ENCODE measurements at regions not wholly inside any gene's neighbourhood (a gene's known extent, or its start where the extent isn't known, plus 50 kb on each side); places are given as distances from the start of the nearest gene placed in this dataset.
"Not testable (repeated sequence)": the region's sequence is repeated elsewhere in the genome, so short reads cannot be mapped to it uniquely, and the experiment has no call there.

- no peak for DNase-seq (ENCODE audit: low read depth)
Measured at GRCh38 chr13:32828711-32829110, 187.5 kb upstream of the KL start.

GRCh38 chr13:32829269-32829668, 187.0 kb upstream of the KL start:
- DNase-seq (ENCODE audit: low read depth) = no peak

GRCh38 chr13:32829676-32830335, 186.4 kb upstream of the KL start:
- DNase-seq (ENCODE audit: low read depth) = no peak

- no peak for DNase-seq (ENCODE audit: low read depth)
Measured at GRCh38 chr13:32830336-32831031, 185.7 kb upstream of the KL start.

- DNase-seq (ENCODE audit: low read depth) = no peak
Measured at GRCh38 chr13:32837307-32837972, 178.8 kb upstream of the KL start.

GRCh38 chr13:32837973-32838927, 178.0 kb upstream of the KL start:
- no peak for DNase-seq (ENCODE audit: low read depth)

- DNase-seq (ENCODE audit: low read depth) = no peak
Measured at GRCh38 chr13:32838945-32839344, 177.3 kb upstream of the KL start.

GRCh38 chr13:32840113-32840512, 176.1 kb upstream of the KL start:
- DNase-seq (ENCODE audit: low read depth) = no peak

- DNase-seq (ENCODE audit: low read depth) = no peak
Measured at GRCh38 chr13:32840989-32841713, 175.1 kb upstream of the KL start.

GRCh38 chr13:32845952-32846950, 170.0 kb upstream of the KL start:
- DNase-seq (ENCODE audit: low read depth) = no peak

GRCh38 chr13:32847976-32848375, 168.2 kb upstream of the KL start:
- DNase-seq (ENCODE audit: low read depth) = not testable (repeated sequence)

- DNase-seq (ENCODE audit: low read depth) = no peak
Measured at GRCh38 chr13:32849369-32849768, 166.9 kb upstream of the KL start.

GRCh38 chr13:32850316-32851052, 165.7 kb upstream of the KL start:
- no peak for DNase-seq (ENCODE audit: low read depth)

GRCh38 chr13:32851083-32852069, 164.8 kb upstream of the KL start:
- no peak for DNase-seq (ENCODE audit: low read depth)

- DNase-seq (ENCODE audit: low read depth) = no peak
Measured at GRCh38 chr13:32852526-32852925, 163.7 kb upstream of the KL start.

GRCh38 chr13:32857077-32857476, 159.1 kb upstream of the KL start:
- DNase-seq (ENCODE audit: low read depth) = no peak

GRCh38 chr13:32857689-32858088, 158.5 kb upstream of the KL start:
- no peak for DNase-seq (ENCODE audit: low read depth)

GRCh38 chr13:32859707-32860292, 156.4 kb upstream of the KL start:
- DNase-seq (ENCODE audit: low read depth) = no peak
